GM12891 (cell line): ENCODE measurements at regions not wholly inside any gene's neighbourhood (a gene's known extent, or its start where the extent isn't known, plus 50 kb on each side); places are given as distances from the start of the nearest gene placed in this dataset.

Experiments
- PAX5 ChIP-seq: IDR thresholded peaks from 2 replicates; pipeline ENCODE4 v1.6.1; 2011; ENCODE audit warnings: low read length, moderate library complexity, mild to moderate bottlenecking; ENCODE audit not compliant: insufficient read depth, severe bottlenecking
- POLR2A ChIP-seq: IDR thresholded peaks from 2 replicates; pipeline ENCODE4 v1.6.1; 2011; ENCODE audit warnings: low read depth, low read length, control low read depth
- POLR2AphosphoS5 ChIP-seq: IDR thresholded peaks from 2 replicates; pipeline ENCODE4 v1.6.1; 2011; ENCODE audit warnings: low read depth, low read length, control low read depth
- POU2F2 ChIP-seq: IDR thresholded peaks from 2 replicates; pipeline ENCODE4 v1.6.1; 2011; ENCODE audit warnings: low read depth, mild to moderate bottlenecking, control low read depth, low read length, moderate library complexity
- SPI1 ChIP-seq: IDR thresholded peaks from 2 replicates; pipeline ENCODE4 v1.6.1; 2011; ENCODE audit warnings: low read depth, low read length, control low read depth
- TAF1 ChIP-seq: IDR thresholded peaks from 2 replicates; pipeline ENCODE4 v1.6.1; 2011; ENCODE audit warnings: low read depth, low read length, control low read depth

- TF ChIP-seq POLR2A: no peak
- no peak for TF ChIP-seq POLR2AphosphoS5
- TF ChIP-seq SPI1: no peak
- no peak for TF ChIP-seq TAF1
- no peak for TF ChIP-seq POU2F2
- no peak for TF ChIP-seq PAX5
These were observed 92.5 kb downstream of the AREG start for GRCh38 chr4:74537459-74537858.
